ENCODE measurements at regions not wholly inside any gene's neighbourhood (a gene's known extent, or its start where the extent isn't known, plus 50 kb on each side); places are given as distances from the start of the nearest gene placed in this dataset.

GRCh38 chr5:9787861-9788600 is 157.9 kb upstream of the TAS2R1 start:
- Histone ChIP-seq H3K9ac (ENCODE audit: extremely low read depth, insufficient read length, low read length) (no peak overlapping the region), H3K79me2 (ENCODE audit: insufficient read depth, low read length) (no peaks in the 10 kb centered on the region), H2AFZ (ENCODE audit: low read length) (no peak overlapping the region), H3K23me2 (ENCODE audit: insufficient read length, low read depth, low read length, poor library complexity, severe bottlenecking) (no peaks in the 10 kb centered on the region), H2BK5ac (ENCODE audit: insufficient read length, low read length) (no peak overlapping the region), H4K20me1 (ENCODE audit: control insufficient read depth, insufficient read depth, insufficient read length) (no peaks in the 10 kb centered on the region), H3K27me3 (ENCODE audit: insufficient read depth, low read length) (no peaks in the 10 kb centered on the region), H3K23ac (ENCODE audit: insufficient read length, low read depth, low read length) (no peak overlapping the region), H3K4ac (ENCODE audit: low read depth, low read length) (no peak overlapping the region), H2BK20ac (ENCODE audit: low read depth, low read length, poor library complexity, severe bottlenecking) (no peak overlapping the region), H3K27ac (ENCODE audit: insufficient read length, low read depth, low read length) (no peak overlapping the region), H4K5ac (ENCODE audit: insufficient read length, low read depth, low read length) (no peak overlapping the region), H2BK120ac (ENCODE audit: low read depth, low read length, poor library complexity, severe bottlenecking) (no peak overlapping the region), H4K91ac (ENCODE audit: insufficient read length, low read depth, low read length) (no peak overlapping the region), H3K4me2 (ENCODE audit: insufficient read depth, insufficient read length, low read length) (no peak overlapping the region), H2BK15ac (ENCODE audit: low read depth, low read length) (no peak overlapping the region), H3K79me1 (ENCODE audit: insufficient read depth, low read depth, low read length, poor library complexity, severe bottlenecking) (no peaks in the 10 kb centered on the region), H4K8ac (replicated peaks; ENCODE audit: insufficient read length, low read depth, low read length) (no peak overlapping the region), H3K18ac (ENCODE audit: insufficient read length, low read depth, low read length) (no peak overlapping the region), H3K14ac (ENCODE audit: insufficient read depth, low read length) (no peak overlapping the region), H2BK12ac (ENCODE audit: insufficient read length, low read depth, low read length) (no peak overlapping the region), H3T11ph (ENCODE audit: low read length) (no peak overlapping the region), H3K4me1 (ENCODE audit: insufficient read depth, low read length) (no peaks in the 10 kb centered on the region), H3K56ac (ENCODE audit: insufficient read length, low read depth, low read length) (no peak overlapping the region), H2AK5ac (ENCODE audit: insufficient read length, low read length) (no peak overlapping the region), H3K9me3 (ENCODE audit: control insufficient read depth, low read depth, low read length) (no peaks in the 10 kb centered on the region)
- no CpG with 5 or more reads among the region's 8 CpGs for WGBS (ENCODE audit: extremely low coverage, insufficient read length, low lambda C conversion rate)
- TF ChIP-seq CTCF (conservative IDR thresholded peaks at IDR 0.05): no peak
- Mint-ChIP-seq H3K27me3 (ENCODE audit: low read depth) (no peaks in the 10 kb centered on the region), H3K36me3 (ENCODE audit: insufficient read depth in 1 of 3, low read depth in 3 of 3) (no peaks in the 10 kb centered on the region), H3K9me3 (no peaks in the 10 kb centered on the region), H3K4me1 (peaks cover 2% of the 10 kb centered on the region in 2 experiments), H3K27ac (no peak overlapping the region), H3K4me3 (no peak overlapping the region)
- no peak for DNase-seq
